Fibroblast of villous mesenchyme (primary cell): ENCODE measurements at regions not wholly inside any gene's neighbourhood (a gene's known extent, or its start where the extent isn't known, plus 50 kb on each side); places are given as distances from the start of the nearest gene placed in this dataset.

Source experiments
- DNase-seq: peaks from one replicate; pipeline ENCODE4 v3.0.0-alpha.2; 2010; ENCODE audit warnings: low read depth
- H3K4me3 ChIP-seq: 2 replicates; pipeline ENCODE4 v1.5.1; 2011; ENCODE audit warnings: low read depth, mild to moderate bottlenecking, low read length
- TF ChIP-seq, protein P1 (sequence below): IDR thresholded peaks from 2 replicates; pipeline ENCODE4 v1.5.1; 2012; ENCODE audit warnings: low read depth, mild to moderate bottlenecking, low read length; ENCODE audit not compliant: insufficient read depth

DNA sequence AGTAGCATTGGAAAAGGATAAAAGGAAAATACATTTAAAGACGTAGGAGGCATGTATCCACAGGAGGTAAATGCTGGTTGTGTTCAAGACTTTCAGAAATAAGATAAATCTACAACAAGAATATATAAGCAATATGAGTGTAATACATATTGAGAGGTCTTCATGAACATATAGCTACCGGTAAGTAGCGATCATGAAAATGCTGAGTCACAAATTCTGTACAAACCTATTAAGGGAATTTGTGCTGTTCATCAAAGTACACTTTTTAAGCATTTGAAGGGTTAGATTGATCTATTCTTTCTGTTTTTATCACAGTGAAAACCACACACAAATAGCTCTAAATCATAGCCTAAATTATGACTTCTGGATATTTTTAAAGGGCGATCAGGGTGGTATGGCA is 173.1 kb upstream of the NYAP2 start:
- no peak overlapping the region for H3K4me3 ChIP-seq
- TF ChIP-seq, protein P1, sequence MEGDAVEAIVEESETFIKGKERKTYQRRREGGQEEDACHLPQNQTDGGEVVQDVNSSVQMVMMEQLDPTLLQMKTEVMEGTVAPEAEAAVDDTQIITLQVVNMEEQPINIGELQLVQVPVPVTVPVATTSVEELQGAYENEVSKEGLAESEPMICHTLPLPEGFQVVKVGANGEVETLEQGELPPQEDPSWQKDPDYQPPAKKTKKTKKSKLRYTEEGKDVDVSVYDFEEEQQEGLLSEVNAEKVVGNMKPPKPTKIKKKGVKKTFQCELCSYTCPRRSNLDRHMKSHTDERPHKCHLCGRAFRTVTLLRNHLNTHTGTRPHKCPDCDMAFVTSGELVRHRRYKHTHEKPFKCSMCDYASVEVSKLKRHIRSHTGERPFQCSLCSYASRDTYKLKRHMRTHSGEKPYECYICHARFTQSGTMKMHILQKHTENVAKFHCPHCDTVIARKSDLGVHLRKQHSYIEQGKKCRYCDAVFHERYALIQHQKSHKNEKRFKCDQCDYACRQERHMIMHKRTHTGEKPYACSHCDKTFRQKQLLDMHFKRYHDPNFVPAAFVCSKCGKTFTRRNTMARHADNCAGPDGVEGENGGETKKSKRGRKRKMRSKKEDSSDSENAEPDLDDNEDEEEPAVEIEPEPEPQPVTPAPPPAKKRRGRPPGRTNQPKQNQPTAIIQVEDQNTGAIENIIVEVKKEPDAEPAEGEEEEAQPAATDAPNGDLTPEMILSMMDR, result no peak
- DNase-seq, result no peak

- H3K4me3 ChIP-seq, result no peak overlapping the region
- TF ChIP-seq, protein P1, result no peak
- no peak for DNase-seq
These were observed 176.2 kb upstream of the NYAP2 start for GRCh38 chr2:225223301-225223700.

- DNase-seq, result no peak
- TF ChIP-seq, protein P1, result no peak
- no peak overlapping the region for H3K4me3 ChIP-seq
These were observed 165.2 kb upstream of the DOCK10 start for GRCh38 chr2:225207471-225207870.

GRCh38 chr2:225207043-225207442 is 164.8 kb upstream of the DOCK10 start:
- TF ChIP-seq, protein P1, result no peak
- H3K4me3 ChIP-seq, result no peak overlapping the region
- DNase-seq, result no peak

DNA sequence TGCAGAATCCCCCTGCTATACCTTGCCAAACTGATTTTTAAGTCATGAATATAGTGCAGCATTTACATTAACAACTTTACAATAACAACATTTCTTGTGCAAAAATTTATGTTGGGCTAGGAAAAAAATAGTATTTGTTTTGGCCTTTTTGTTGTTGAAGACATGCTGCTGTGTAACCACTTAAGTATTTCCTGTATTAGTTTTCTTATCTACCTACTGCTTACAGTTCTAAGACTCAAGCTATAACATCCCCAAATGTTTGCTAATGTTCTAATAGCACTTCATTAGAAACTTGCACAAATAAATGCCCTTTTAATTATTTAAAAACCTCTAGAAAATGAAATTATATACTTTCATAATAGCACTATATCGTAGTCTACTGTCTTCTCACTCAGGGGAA is 154.3 kb upstream of the DOCK10 start:
- peak; percentile 30 for DNase-seq
- H3K4me3 ChIP-seq, result no peak overlapping the region
- TF ChIP-seq, protein P1, result no peak

GRCh38 chr2:225192869-225193268 is 150.6 kb upstream of the DOCK10 start:
- TF ChIP-seq, protein P1, result no peak
- DNase-seq, result peak; percentile 3
- H3K4me3 ChIP-seq, result no peak overlapping the region

GRCh38 chr2:225190987-225191386 is 148.7 kb upstream of the DOCK10 start:
- no peak for DNase-seq
- TF ChIP-seq, protein P1, result no peak
- no peak overlapping the region for H3K4me3 ChIP-seq
